HG02571 (cell line): ENCODE measurements at regions not wholly inside any gene's neighbourhood (a gene's known extent, or its start where the extent isn't known, plus 50 kb on each side); places are given as distances from the start of the nearest gene placed in this dataset.

Experiments used
- ATAC-seq: cut with Tn5 transposase; IDR thresholded peaks from one replicate; pipeline ENCODE4 v1.9.1; 2021; ENCODE audit warnings: mild to moderate bottlenecking, moderate library complexity; ENCODE audit not compliant: unreplicated experiment

- no peak for ATAC-seq
These were observed 205.7 kb upstream of the RIOK2 start for GRCh38 chr5:97388794-97389193.

- no peak for ATAC-seq
These were observed 217.5 kb upstream of the RIOK2 start for GRCh38 chr5:97400537-97400936.

GRCh38 chr5:97405941-97406340, 222.9 kb upstream of the RIOK2 start:
- ATAC-seq: no peak

GRCh38 chr5:97406946-97407676, 224.1 kb upstream of the RIOK2 start:
- no peak for ATAC-seq

GRCh38 chr5:97408331-97408730, 225.3 kb upstream of the RIOK2 start:
- ATAC-seq: no peak

GRCh38 chr5:97412959-97413358, 229.9 kb upstream of the RIOK2 start:
- no peak for ATAC-seq

- ATAC-seq: no peak
These were observed 234.9 kb upstream of the RIOK2 start for GRCh38 chr5:97417986-97418385.

- no peak for ATAC-seq
These were observed 235.4 kb upstream of the RIOK2 start for GRCh38 chr5:97418462-97418861.

GRCh38 chr5:97420646-97421045, 237.6 kb upstream of the RIOK2 start:
- no peak for ATAC-seq

GRCh38 chr5:97422678-97423077, 239.6 kb upstream of the RIOK2 start:
- ATAC-seq: no peak

- no peak for ATAC-seq
These were observed 242.5 kb upstream of the RIOK2 start for GRCh38 chr5:97425511-97425910.

GRCh38 chr5:97427235-97427634, 244.2 kb upstream of the RIOK2 start:
- no peak for ATAC-seq

- ATAC-seq: no peak
These were observed 251.0 kb upstream of the RIOK2 start for GRCh38 chr5:97434021-97434420.

- ATAC-seq: no peak
These were observed 253.4 kb upstream of the RIOK2 start for GRCh38 chr5:97436405-97436804.

GRCh38 chr5:97443740-97444139, 260.7 kb upstream of the RIOK2 start:
- no peak for ATAC-seq

- no peak for ATAC-seq
These were observed 266.1 kb upstream of the RIOK2 start for GRCh38 chr5:97449172-97449571.

GRCh38 chr5:97452646-97453045, 269.6 kb upstream of the RIOK2 start:
- no peak for ATAC-seq

- no peak for ATAC-seq
These were observed 270.2 kb upstream of the RIOK2 start for GRCh38 chr5:97453263-97453662.

- ATAC-seq: no peak
These were observed 271.0 kb upstream of the RIOK2 start for GRCh38 chr5:97454015-97454414.

- no peak for ATAC-seq
These were observed 272.9 kb upstream of the RIOK2 start for GRCh38 chr5:97455996-97456395.

GRCh38 chr5:97458851-97459250, 275.8 kb upstream of the RIOK2 start:
- ATAC-seq: no peak

- ATAC-seq: no peak
These were observed 288.9 kb upstream of the RIOK2 start for GRCh38 chr5:97471951-97472350.

GRCh38 chr5:97475847-97476246, 292.8 kb upstream of the RIOK2 start:
- ATAC-seq: no peak
